A549 (cell line): ENCODE measurements at regions not wholly inside any gene's neighbourhood (a gene's known extent, or its start where the extent isn't known, plus 50 kb on each side); places are given as distances from the start of the nearest gene placed in this dataset.

Experiments
- ATAC-seq, 2 experiments: fragments of 200-7000 bp in 1 of 2; fragments of >200 bp in 1 of 2; cut with Nextera tagmentation in 1 of 2; cut with Tn5 transposase in 1 of 2; 3 replicates each; pipeline versions ENCODE4 v1.8.0 to v1.9.1; 2018 to 2020; ENCODE audit warnings: mild to moderate bottlenecking in 1 of 2, moderate library complexity in 1 of 2
- CTCF ChIA-PET: fragments of 300-600 bp; sonication (Branson Sonifier 250); formaldehyde crosslinking; extraction: SDS; loops from one replicate; lab custom pipeline; 2021; ENCODE audit warnings: antibody characterized with exemption, inconsistent platforms; lab: Yijun Ruan, JAX
- POLR2A ChIA-PET: fragments of 350-600 bp; formaldehyde crosslinking; extraction: SDS; loops from one replicate; lab custom pipeline; 2021; ENCODE audit warnings: antibody characterized with exemption, inconsistent platforms; lab: Yijun Ruan, JAX
- DNase-seq, 2 experiments: peaks; one replicate each; pipeline versions ENCODE4 v3.0.0 to v3.0.0-alpha.2; 2011 to 2016; ENCODE audit warnings: low read depth in 1 of 2, low spot score in 1 of 2
- FAIRE-seq: peaks from 2 replicates; lab custom pipeline; 2011; peaks lifted over from hg19 to GRCh38; lab: Jason Lieb, UNC
- H3K27ac ChIP-seq, 2 experiments: fragments of >200 bp; sonication (Bioruptor Twin); formaldehyde crosslinking; 3 replicates each; pipeline ENCODE4 v1.5.1; 2016 to 2017
- H3K4me1 ChIP-seq: fragments of >200 bp; sonication (Bioruptor Twin); formaldehyde crosslinking; 3 replicates; pipeline ENCODE4 v1.6.1; 2016
- H3K4me2 ChIP-seq: fragments of >200 bp; sonication (Bioruptor Twin); formaldehyde crosslinking; 3 replicates; pipeline ENCODE4 v1.6.1; 2016
- H3K4me3 ChIP-seq: fragments of >200 bp; sonication (Bioruptor Twin); formaldehyde crosslinking; 3 replicates; pipeline ENCODE4 v1.5.1; 2016
- H3K9me3 ChIP-seq: fragments of >200 bp; sonication (Bioruptor Twin); formaldehyde crosslinking; 3 replicates; pipeline ENCODE4 v1.6.1; 2016
- EP300 ChIP-seq, 2 experiments: fragments of >200 bp; sonication (Bioruptor Twin); formaldehyde crosslinking; IDR thresholded peaks; 2 replicates in 1 of 2; 3 replicates in 1 of 2; pipeline ENCODE4 v1.6.1; 2016 to 2017
- FOSL2 ChIP-seq, 2 experiments: fragments of 450-650 bp in 1 of 2; fragments of >200 bp in 1 of 2; sonication (Bioruptor Twin) in 1 of 2; formaldehyde crosslinking; IDR thresholded peaks; 2 replicates each; pipeline versions ENCODE4 v1.5.0 to v1.6.1; 2016 to 2020; ENCODE audit warnings: mild to moderate bottlenecking in 1 of 2, moderate library complexity in 1 of 2
- JUN ChIP-seq, 2 experiments: fragments of >200 bp; sonication (Bioruptor Twin); formaldehyde crosslinking; IDR thresholded peaks; 2 replicates in 1 of 2; 3 replicates in 1 of 2; pipeline ENCODE4 v1.6.1; 2016 to 2017
- NR3C1 ChIP-seq: fragments of >200 bp; sonication (Bioruptor Twin); formaldehyde crosslinking; IDR thresholded peaks from 3 replicates; pipeline ENCODE4 v1.6.1; 2017
- ZNF302 ChIP-seq: fragments of 250-450 bp; sonication (Bioruptor Pico); IDR thresholded peaks from 2 replicates; pipeline ENCODE4 v1.9.0; 2021; ENCODE audit warnings: inconsistent platforms, mild to moderate bottlenecking, moderate library complexity
- WGBS: methylation state at CpG from one replicate; pipeline ENCODE4 v1.1.6; 2017; ENCODE audit errors: missing lambda C conversion rate; 5-methylcytosine and 5-hydroxymethylcytosine counted together
- small RNA-seq, 6 experiments: library from RNA; depleted of rRNA; stranded (forward); fragments of <200 nt; gene quantifications; one replicate each; pipeline ENCODE3, GENCODE V24; 2012
- TF ChIP-seq, protein P1 (sequence below): fragments of >200 bp; sonication (Bioruptor Twin); formaldehyde crosslinking; IDR thresholded peaks from 3 replicates; pipeline ENCODE4 v1.6.1; 2016

DNA sequence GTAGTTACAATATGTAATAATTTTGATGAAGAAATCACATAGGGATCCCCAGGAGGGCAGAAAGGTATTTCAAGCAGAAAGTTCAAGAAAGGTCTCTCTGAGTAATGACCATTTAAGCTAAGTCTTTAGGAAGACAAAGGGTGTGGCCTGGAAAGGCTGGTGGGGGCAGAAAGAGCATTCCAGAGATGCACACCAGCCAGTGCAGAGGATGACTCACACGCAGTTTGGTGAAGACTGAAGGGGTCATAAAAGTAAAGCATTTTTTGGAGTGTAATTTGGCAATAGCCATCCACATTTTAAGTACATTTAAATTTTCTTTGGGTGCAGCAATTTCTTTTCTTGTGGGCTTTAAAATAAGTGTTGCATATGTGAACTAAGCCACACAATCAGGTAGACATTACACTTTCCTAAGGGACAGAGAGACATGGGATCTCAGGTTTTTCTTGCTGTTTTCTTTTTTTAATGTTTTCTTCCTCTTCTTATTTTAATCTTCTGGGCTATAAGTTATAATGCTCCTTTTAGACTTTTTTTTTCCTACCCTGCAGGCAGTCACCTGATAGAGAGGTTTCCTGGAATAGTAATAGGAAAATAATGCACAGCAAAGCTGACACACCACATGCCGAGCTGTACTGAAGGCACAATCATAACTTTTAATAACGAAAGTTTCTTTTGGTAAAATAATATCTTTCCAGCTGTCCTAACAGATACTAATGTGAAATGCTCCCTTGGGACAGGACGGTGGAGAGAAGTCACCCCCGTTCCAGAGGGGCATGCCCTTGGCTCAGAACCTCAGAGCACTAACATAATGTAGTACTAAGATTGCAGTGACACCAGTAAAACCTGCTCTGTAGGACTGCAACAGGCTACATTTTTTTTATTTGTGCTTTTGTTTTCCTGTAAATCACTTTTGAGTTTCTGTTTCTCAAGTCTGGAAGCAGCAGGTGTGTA lies 49.6 kb upstream of the PTPRK start:
- H3K9me3 ChIP-seq: no peaks in the 10 kb centered on the region
- ChIA-PET CTCF (no interaction called here), POLR2A (no interaction called here)
- H3K4me2 ChIP-seq: peak overlapping the region; percentile 73
- ATAC-seq (peak; percentile 85 to 95), FAIRE-seq (no peak), DNase-seq (peak; percentile 30 to 59)
- peak in 1 of 2 experiments; percentile 43; a peak in 1 of 5 replicates for TF ChIP-seq JUN (IDR thresholded peaks at IDR 0.05)
- TF ChIP-seq EP300 (IDR thresholded peaks at IDR 0.05): peak in 1 of 2 experiments; percentile 37; a peak in 1 of 5 replicates
- no peak for TF ChIP-seq NR3C1
- 0 out of 2 replicates have a peak, but pooled peaks have one; percentile 11 for TF ChIP-seq FOSL2 (IDR thresholded peaks at IDR 0.05)
- peak; percentile 61 for TF ChIP-seq FOSL2 (CRISPR knock-in tag; IDR thresholded peaks at IDR 0.05)
- no peak for TF ChIP-seq ZNF302 (CRISPR knock-in tag)
- TF ChIP-seq, protein P1, sequence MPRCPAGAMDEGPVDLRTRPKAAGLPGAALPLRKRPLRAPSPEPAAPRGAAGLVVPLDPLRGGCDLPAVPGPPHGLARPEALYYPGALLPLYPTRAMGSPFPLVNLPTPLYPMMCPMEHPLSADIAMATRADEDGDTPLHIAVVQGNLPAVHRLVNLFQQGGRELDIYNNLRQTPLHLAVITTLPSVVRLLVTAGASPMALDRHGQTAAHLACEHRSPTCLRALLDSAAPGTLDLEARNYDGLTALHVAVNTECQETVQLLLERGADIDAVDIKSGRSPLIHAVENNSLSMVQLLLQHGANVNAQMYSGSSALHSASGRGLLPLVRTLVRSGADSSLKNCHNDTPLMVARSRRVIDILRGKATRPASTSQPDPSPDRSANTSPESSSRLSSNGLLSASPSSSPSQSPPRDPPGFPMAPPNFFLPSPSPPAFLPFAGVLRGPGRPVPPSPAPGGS: no peak
- no peak overlapping the region for H3K4me3 ChIP-seq
- peak overlapping the region; percentile 64 to 84 for H3K27ac ChIP-seq
- whole genome bisulfite sequencing: 29% methylated on average over 5 of the region's 5 CpGs
- peaks cover 33% of the 10 kb centered on the region for H3K4me1 ChIP-seq

Small RNAs in the stretch of these regions (small RNA-seq; reads per million reads assigned to genes)
- 0 reads per million in 6 experiments for gene RF00019
